HG03457 (cell line): ENCODE measurements at regions not wholly inside any gene's neighbourhood (a gene's known extent, or its start where the extent isn't known, plus 50 kb on each side); places are given as distances from the start of the nearest gene placed in this dataset.

ENCODE experiments used
- ATAC-seq: cut with Tn5 transposase; IDR thresholded peaks from one replicate; pipeline ENCODE4 v1.9.1; 2021; ENCODE audit warnings: moderate number of reproducible peaks; ENCODE audit not compliant: unreplicated experiment

DNA sequence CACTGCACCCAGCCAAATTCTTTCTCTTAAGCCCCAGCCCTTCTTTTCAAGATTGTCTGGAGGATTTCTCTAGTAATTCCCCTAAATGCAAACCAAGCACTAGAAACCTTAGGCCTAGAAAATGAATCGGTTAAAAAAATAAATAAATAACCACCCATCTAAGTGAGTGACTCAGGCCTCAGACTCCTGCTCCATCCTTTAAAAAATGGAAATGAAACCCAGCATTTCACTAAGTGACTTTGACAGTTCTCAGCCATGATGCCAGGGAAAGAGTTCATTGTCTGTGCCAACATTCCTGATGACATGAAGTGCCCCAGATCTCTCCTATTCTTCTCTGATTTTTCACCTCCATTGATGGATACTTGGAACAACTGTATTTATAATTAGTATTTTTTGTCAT, 415.2 kb upstream of the DAB1 start:
- ATAC-seq, result no peak

DNA sequence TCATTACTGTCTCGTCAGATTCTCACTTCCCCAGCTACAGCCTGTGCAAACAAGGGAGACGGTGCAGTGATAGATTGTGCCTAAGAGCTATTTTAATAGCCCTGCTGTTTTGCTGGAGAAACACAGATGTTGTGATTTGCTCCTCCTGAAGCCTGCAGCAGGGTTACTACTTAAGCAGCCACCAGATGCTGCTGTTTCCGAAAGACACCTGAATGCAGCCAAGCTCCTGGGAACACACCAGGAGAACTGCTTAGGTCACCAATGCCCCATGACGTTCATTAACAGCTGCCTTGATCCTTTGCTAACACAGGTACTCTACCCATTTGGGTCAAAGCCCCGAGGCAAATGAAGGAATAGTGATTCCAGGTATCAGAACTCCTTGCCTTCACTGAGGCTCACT, 411.8 kb upstream of the DAB1 start:
- ATAC-seq, result no peak

DNA sequence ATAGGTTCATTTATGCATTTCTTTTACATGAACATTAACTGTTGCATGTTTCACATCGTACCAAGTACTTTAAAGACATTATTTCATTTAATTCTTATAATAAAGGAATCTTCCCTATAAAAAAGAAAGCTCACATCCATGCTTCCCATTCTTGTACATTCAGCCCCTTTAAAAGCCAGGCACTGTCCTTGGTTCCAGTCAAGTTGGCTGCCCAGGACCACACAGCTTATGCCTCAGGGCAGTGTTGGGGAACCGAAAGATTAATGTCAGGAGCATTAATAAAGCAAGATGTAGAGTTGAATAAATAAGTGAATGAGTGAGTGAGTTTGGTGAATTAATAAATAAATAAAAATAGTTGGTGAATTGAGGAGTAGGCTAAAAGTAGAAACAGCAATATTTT, 409.4 kb upstream of the DAB1 start:
- no peak for ATAC-seq

DNA sequence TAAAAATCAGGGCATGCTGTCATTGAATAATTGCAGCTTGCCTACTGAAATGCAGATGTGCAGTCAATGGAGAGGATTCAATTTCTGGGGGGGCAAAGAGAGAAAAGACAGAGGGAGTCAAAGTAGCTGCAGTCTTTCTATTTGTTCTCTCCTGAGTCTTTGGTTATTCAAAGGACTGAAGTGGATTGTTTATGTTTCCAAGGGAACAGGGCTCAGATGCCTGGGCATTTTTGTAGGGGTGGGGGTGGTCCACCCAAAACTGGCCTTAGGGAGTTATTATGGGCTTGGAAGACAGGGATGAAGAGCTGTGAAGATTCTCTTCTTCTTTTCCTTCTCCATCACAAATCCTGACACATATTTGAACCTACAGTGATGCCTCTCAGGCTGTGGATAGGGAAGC, 408.8 kb upstream of the DAB1 start:
- ATAC-seq, result no peak

DNA sequence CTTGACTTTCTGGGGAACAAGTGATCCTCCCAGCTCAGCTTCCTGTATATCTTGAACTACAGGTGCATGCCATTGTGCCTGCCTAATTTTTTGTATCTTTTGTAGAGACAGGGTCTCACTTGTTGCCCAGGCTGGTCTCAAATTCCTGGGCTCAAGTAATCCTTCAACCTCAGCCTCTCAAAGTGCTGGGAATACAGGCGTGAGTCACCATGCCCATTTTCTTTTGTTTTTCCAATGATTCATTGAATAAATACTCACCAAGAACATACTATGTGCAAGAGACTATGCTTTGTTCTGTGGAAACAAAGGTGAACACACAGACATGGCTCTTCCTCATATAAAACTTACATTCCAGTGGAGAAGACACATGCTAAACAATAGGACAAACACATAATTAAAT, 407.8 kb upstream of the DAB1 start:
- no peak for ATAC-seq

DNA sequence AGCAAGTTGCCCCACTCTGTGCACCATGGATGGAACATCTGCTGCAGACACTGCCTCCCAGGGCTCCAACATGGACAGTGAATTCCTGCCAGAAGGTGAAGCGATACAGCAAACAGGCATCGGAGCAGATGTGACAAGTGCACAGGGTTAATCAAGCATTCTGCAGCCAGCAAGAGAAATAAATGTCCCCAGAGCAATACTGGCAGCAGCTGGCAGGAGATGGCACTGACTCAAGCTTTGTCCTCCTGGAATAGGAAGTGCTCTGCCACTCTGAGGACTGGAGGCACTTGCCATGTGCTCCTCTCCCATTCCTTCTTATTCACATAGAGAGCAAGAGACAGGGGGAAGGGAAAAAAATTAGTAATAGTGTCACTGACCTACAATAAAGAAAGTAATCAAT, 402.7 kb upstream of the DAB1 start:
- no peak for ATAC-seq

DNA sequence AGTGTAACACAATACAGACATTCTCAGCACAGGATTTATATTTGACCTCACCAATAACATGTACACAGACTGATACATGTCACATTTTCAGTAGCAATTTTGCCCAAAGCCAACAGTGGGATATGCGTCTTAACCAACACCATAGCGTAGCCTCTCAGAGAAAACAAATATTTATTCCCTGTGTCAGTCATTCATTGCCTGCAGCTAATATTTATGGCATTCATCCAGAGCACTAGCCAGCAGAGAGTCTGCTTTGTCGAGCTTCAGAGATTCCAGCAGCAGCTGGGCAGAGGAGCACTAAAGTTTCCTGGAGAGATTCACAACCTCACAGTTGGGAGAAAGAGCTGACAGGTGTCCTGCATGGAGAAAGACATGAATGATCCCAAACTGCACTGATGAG, 400.7 kb upstream of the DAB1 start:
- no peak for ATAC-seq

DNA sequence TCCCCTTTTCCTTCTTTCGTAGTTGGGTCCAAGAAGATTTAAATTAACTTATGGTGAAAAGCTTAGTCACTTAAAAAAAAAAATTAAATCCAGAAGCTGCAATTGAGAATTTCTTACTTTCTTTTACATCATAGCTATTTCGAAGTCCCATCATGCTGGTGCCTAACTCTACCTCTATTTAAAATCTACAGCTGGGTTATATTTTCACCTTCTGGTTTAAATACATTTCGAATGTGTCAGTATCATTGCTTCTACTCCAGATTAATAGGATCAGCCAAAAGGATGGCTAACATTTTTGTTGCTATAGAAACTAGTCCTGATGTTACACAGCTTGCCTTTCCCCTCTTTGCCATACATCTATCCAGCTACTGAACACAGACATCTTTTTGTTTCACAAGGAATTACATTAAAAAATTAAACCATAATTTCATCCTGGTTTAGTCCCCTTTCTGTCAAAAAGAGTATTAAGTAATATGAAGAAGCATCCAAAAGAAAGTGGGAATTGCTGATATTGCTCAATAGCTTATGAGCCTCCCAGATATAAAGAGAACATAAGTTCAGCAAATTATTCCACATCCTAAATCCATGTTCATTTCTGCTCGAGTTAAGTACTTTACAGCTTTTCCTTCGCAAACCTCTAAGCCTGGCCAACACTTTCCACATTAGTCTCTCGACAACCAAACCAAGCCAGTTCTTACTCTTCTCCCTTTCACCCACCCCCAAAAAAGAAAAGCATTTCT, 396.7 kb upstream of the DAB1 start:
- no peak for ATAC-seq

DNA sequence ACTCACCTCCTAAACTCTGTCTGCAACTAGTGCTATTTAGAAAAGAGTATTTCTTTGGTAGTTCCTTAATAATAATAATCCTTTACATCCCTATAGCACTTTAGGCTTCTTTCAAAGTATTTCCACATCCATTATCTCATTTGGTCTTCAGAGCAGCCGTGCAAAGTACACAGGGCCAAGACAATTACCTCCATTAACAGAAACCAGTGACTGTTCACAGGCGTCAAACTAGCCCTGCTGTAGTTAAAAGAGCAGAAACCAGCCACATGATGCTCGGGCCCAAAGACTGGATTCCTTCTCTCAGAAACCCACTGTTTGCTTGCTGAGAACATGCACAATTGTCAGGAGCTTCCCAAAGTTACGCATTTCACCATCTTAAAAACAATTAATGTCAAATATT, 396.0 kb upstream of the DAB1 start:
- ATAC-seq, result no peak

DNA sequence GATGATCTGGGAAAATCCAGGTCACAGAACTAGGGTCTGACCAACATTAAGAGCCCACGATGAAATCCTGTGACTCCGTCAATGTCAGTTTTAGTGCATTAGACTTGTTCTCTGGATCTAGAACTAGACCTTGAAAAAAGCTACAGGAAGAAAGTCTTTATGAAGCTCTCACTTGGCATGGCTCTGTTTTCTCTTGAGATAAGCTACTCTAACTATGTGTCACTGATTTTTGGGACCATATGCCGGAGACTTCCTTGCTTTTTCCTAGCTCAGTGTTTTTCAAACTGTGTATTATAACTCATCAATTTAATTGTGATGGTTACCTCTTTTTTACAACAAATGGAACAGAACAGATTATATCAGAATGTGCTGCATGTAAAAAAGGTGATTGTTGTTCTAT, 379.7 kb upstream of the DAB1 start:
- no peak for ATAC-seq

DNA sequence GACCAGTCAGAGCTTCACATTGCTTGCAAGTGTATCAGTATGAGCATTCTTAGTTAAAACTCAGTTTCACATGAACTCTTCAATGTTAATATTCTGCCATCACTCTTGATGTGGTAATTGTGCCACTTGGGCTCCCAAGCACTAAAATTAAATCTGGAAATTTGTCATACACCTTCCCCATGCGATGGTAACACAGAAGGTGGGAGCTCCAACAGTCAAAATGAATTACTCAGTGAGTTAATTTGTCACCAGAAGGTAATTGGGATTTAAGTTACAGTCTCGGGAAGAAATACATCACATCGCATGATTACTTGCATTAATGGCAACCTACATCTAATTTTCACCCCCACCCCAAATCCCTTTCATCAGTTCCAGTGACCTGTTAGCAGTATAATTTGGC, 376.5 kb upstream of the DAB1 start:
- no peak for ATAC-seq

DNA sequence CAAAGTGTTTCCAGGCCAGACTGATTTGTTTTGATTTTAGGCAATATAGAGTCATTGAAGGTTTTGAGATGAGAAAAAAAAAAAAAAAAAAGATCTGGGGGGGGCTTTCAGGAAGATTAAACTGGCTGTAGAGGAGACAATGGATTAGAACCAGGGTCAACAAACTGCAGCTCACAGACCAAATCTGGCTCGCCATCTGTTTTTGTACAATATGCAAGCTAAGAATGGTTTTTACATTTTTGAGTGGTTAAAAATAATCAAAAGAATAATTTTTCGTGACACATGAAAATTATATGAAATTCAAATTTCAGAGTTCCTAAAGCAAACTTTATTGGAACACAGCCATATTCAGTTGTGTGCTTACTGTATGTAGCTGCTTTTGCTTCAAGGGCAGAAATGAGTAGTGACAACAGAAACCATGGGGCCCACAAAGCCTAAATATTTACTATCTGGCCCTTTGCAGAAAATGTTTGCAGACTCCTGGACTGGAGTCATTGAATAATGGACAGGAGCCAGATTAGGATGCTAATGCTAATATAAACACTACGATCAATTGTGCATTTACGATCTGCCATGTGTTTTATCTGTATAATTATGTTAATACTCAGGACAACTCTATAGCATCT, 375.7 kb upstream of the DAB1 start:
- no peak for ATAC-seq

DNA sequence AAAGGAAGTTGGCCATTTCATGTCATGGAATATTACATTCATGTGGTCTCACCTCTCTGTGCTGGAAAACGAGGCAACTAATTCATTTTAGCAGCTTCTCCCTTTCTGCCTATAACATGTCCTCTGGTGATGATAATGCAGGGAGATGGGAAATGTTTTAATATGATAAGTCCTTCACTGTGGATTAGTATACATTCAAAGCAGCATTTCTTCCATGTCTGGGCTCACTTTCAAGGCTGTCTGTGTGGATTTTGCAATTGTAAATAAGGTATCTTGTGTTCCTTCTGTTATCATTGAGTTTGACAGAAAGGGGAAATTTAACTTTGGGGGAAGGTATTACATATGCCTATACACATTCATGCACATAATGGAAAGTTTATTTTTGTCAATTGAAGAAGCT, 374.7 kb upstream of the DAB1 start:
- no peak for ATAC-seq

DNA sequence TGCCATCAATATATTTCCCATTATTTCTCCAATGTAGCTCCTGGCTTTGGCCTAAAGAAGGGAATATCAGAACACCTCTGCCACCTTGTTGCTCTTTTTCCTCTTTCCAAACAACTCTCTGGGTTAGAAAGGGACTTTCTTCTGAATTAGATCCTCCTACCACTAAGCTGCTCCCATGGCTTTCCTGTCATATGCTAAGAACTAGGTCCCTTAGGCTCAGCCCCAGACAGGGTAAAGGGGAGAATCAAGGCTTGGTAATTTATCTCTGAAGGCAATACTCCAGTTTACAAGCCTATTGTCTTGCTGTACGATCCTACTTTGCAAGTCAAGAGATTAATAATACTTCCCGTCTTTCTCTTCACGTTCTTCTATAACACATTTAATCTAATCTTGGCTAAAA, 373.2 kb upstream of the DAB1 start:
- no peak for ATAC-seq

DNA sequence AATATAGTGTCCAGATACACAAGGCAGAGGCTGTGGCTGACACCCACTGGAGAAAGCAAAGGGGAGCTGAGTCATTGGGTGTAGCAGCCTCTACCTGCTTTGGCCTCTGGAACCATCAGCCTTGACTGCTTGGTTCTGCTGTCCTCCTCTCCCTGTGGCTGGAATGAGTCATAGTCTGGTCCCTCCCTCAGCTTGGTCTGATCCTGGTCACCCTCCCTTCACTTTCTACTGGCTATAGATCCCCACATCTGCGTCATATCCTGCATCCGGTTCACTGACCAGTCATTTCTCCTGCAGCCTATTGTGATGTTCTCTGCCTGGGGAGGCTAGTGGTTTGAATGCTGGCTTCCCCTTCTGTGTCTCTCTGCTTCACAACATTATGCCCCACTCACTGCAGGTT, 372.8 kb upstream of the DAB1 start:
- ATAC-seq, result no peak

DNA sequence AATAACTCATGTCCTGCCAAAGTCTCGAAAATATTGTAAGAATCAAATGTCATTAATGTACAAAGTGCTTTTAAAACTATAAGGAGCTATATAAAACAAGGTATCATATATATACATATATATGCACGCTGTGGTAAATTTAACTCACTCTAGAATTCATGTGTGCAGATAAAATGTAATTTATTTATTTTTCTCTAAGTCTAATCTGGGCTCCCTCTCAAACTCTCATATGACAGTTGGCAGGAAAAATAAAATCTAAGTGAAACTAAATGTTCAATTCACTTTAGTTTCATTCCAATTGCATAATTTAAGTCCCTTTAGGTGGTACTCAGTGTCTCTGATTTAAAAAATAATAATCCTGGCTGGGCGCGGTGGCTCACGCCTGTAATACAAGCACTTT, 372.0 kb upstream of the DAB1 start:
- ATAC-seq, result no peak

DNA sequence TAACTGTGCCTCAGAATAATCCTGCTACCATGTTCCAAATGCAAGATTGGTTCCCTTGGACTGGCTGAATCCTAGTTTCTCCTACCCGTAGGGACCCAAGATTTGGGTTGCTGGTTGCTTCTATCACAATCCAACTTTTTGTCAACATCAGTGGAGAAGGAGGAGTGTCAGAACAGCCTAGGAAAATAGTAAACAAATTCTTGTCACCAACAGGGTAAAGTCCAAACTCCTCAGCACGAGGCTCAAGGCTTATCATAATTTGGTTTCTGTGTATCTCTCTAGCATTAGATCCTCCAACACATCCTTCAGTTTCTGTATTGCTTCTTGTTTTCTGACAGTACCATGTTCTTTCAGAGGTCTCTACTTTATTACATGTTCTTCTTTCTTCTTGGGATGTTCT, 370.2 kb upstream of the DAB1 start:
- no peak for ATAC-seq

DNA sequence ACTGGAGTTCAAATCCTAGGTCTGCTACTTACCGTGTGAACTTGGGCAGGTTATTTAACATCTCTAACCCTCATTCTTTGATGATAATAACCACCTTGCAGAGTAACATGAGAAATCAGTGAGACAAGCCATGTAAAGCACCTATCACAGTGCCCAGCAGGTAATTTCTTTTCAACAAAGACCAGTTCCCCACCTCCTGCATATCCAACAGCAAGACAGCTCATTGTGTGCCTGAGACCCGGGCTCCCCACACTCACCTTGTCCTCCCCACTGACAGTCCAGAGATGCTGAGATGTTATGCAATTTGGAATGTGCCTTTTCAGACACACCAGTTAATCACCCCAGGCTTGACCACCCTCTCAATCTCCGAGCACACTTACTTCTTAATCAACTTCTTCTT, 367.6 kb upstream of the DAB1 start:
- ATAC-seq, result no peak

DNA sequence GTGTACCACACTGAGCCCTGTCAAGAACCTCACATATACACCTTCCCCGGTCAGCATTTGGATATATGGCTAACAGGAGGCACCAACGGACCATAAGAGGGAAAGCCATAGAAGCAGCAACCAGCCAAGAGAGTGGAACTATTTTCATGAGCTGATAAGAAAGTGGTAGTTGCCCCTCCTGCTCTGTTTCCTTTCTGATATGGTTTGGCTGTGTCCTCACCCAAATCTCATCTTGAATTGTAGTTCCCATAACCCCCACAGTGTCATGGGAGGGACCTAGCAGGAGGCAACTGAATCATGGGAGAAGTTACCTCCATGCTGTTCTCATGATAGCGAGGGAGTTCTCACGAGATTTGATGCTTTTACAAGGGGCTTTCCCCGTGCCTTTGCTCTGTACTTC, 366.1 kb upstream of the DAB1 start:
- ATAC-seq, result no peak

DNA sequence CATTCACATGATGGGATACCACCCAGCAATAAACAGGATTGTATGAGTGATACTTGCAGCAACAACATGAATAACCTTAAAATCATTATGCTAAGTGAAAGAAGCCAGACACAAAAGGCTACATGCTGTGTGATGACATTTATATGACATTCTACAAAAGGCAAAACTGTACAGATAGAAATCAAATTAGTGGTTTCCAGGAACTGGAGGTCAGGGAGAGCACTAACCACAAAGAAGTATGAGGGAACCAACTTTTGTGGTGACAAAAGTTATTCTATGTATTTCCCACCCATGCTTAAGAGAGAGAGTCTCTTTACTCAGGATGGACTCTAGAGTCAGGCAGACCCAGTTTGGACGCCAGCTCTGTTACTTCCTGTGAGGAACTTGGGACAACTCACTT, 364.5 kb upstream of the DAB1 start:
- ATAC-seq, result no peak

DNA sequence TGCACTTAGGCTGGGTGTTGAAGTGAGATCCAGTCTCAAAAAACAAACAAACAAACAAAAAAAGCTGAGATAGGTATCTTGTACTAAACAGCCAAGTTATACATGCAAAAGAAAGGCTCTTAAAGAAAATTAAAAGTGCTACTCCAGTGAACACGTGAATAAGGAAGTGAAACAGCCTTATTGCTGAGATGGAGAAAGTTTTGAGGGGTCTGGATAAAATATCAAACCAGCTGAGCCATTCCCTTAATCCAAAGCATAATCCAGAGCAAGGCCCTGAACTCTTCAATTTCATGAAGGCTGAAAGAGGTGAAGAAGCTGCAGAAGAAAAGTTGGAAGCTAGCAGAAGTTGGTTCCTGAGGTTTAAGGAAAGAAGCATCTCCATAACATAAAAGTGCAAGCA, 360.5 kb upstream of the DAB1 start:
- no peak for ATAC-seq

DNA sequence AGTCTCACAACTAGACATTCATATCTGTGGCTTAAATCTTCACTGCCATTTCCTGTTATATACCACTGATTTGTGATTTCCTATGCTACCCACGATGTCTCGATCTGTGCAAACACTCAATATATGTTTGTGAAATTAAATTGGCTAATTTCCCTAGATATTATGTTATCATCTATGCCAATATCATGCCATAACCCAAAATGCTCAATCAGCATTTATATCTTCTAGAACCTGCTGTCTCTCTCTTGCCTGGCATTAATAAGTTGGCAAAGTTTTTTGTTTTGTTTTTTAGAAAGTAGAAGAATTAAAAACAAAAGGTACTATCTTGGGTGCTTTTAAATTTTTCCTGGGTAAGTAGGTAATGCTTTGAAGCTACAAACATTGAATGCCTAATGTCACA, 358.5 kb upstream of the DAB1 start:
- no peak for ATAC-seq

DNA sequence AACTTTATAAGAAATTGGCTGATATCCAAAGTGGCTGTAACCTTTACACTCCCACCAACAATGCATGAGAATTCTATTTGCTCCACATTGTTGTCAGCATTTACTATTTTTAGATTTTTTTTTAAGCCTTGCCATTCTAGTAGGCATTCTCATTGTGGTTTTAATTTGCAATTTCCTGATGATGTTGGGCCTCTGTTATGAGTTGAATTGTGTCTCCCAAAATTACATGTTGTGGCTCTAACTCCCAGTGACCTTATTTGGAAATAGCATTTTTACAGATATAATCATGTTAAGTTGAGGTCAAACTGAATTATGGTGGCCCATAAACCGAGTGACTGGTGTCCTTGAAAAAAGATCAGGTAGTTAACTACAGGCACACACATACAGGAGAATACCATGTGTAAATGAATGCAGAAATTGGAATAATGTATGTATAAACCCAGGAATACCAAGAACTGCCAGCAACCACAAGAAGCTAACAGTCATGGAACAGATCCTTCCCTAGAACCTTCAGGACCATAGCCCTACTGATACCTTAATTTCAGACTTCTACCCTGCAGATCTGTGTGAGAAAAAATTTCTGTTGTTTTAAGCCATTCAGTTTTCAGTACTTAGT, 348.8 kb upstream of the DAB1 start:
- no peak for ATAC-seq
